ENCODE measurements at regions not wholly inside any gene's neighbourhood (a gene's known extent, or its start where the extent isn't known, plus 50 kb on each side); places are given as distances from the start of the nearest gene placed in this dataset.

DNA sequence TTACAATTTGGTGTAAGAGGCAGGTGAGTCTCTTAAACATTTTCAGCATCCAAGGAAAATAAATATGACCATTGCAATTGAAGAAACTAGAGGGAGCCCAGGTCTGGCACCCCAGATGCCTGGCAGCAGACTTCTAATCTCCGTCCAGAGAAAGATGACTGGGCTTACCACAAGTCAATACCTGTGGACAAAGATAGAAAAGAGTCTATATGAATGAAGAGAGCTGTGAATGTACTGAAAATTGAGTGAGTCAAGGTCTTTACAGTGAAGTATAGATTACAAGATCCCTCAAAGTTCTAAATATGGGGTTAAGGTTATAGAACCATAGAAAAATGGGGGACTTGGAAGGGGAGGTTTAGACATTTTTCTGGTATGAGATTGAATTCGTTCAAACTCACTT is 827.4 kb upstream of the NR2F2 start:
- Histone ChIP-seq H3K9me3 (replicated peaks; ENCODE audit: insufficient read depth, low read length) (no peaks in the 10 kb centered on the region), H3F3A (ENCODE audit: insufficient read depth, low read length) (no peaks in the 10 kb centered on the region), H3K4me1 (ENCODE audit: low read length) (no peaks in the 10 kb centered on the region), H3K79me2 (ENCODE audit: low read length) (no peaks in the 10 kb centered on the region), H3K27ac (ENCODE audit: low read length) (no peak overlapping the region), H3K4me2 (ENCODE audit: low read depth, low read length) (no peak overlapping the region), H3K27me3 (replicated peaks; ENCODE audit: insufficient read depth, low read length) (no peaks in the 10 kb centered on the region), H3K36me3 (replicated peaks; ENCODE audit: insufficient read depth, low read length) (no peaks in the 10 kb centered on the region), H4K20me1 (ENCODE audit: insufficient read depth, low read length) (no peaks in the 10 kb centered on the region), H3K9me2 (replicated peaks; ENCODE audit: insufficient read depth, low read length) (no peaks in the 10 kb centered on the region), H3K4me3 (ENCODE audit: low read length) (no peak overlapping the region), H3K9ac (ENCODE audit: low read length) (no peak overlapping the region), H2AFZ (ENCODE audit: low read length) (no peak overlapping the region)
- no peak for TF ChIP-seq CTCF (IDR thresholded peaks at IDR 0.05; ENCODE audit: low read length)
- TF ChIP-seq EZH2phosphoT487 (IDR thresholded peaks at IDR 0.05; ENCODE audit: low read length), result no peak
- TF ChIP-seq EZH2 (optimal IDR thresholded peaks at IDR 0.05; ENCODE audit: low read depth, low read length), result no peak
- no peak for DNase-seq

DNA sequence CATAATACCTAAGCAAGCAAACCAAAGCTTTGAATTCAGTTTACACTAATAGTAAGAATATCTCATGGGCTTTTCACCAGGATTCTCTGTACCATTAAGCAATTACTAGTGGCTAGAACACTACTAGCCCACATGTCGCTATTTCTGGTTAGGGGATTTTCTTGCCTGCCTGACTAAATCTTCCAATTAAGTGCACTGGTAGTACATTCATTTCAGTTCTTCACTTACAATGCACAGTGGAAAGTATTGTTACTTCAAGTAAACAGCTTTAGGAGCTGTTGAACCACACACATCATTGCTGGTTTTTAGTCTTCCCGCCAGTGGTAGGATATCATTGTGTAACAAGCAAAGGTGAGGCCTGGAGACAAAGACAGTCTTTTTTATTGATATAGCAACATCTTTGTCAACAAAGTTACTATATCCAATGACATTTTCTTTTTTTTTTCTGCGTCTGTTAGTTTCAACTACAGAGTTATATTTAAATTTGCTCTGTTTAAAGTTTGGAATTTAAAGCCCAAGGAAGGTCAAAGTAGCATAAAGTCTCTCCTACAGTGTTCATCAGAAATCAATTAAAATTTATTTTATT is 826.8 kb upstream of the NR2F2 start:
- H3F3A ChIP-seq (ENCODE audit: insufficient read depth, low read length), result no peaks in the 10 kb centered on the region
- no peak overlapping the region for H3K4me3 ChIP-seq (ENCODE audit: low read length)
- no peak overlapping the region for H3K4me2 ChIP-seq (ENCODE audit: low read depth, low read length)
- no peak overlapping the region for H3K27ac ChIP-seq (ENCODE audit: low read length)
- no peaks in the 10 kb centered on the region for H3K9me3 ChIP-seq (replicated peaks; ENCODE audit: insufficient read depth, low read length)
- DNase-seq, result no peak
- H3K36me3 ChIP-seq (replicated peaks; ENCODE audit: insufficient read depth, low read length), result no peaks in the 10 kb centered on the region
- TF ChIP-seq EZH2phosphoT487 (IDR thresholded peaks at IDR 0.05; ENCODE audit: low read length) (no peak), CTCF (IDR thresholded peaks at IDR 0.05; ENCODE audit: low read length) (no peak), EZH2 (optimal IDR thresholded peaks at IDR 0.05; ENCODE audit: low read depth, low read length) (no peak)
- H4K20me1 ChIP-seq (ENCODE audit: insufficient read depth, low read length), result no peaks in the 10 kb centered on the region
- no peak overlapping the region for H3K9ac ChIP-seq (ENCODE audit: low read length)
- no peaks in the 10 kb centered on the region for H3K79me2 ChIP-seq (ENCODE audit: low read length)
- no peaks in the 10 kb centered on the region for H3K9me2 ChIP-seq (replicated peaks; ENCODE audit: insufficient read depth, low read length)
- H3K4me1 ChIP-seq (ENCODE audit: low read length), result no peaks in the 10 kb centered on the region
- no peaks in the 10 kb centered on the region for H3K27me3 ChIP-seq (replicated peaks; ENCODE audit: insufficient read depth, low read length)
- no peak overlapping the region for H2AFZ ChIP-seq (ENCODE audit: low read length)

DNA sequence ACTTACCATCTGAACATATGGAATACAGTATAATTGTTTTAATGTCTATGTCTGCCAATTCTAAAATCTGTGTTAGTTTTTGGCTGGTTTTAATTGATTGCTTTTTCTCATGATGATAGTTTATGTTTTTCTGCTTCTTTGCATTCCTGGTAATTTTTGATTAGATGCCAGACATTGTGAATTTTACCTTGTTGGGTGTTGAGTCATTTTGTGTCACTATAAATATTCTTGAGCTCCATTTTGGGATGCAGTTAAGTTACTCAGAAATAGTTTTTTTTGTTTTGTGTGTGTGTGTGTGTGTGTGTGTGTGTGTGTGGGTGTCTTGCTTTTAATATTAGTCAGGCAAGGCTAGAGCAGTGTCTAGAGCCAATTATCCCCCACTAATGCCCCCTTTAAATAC is 818.8 kb upstream of the NR2F2 start:
- H3K4me3 ChIP-seq (ENCODE audit: low read length), result no peak overlapping the region
- no peaks in the 10 kb centered on the region for H3K79me2 ChIP-seq (ENCODE audit: low read length)
- no peak for DNase-seq
- H3K36me3 ChIP-seq (replicated peaks; ENCODE audit: insufficient read depth, low read length), result no peaks in the 10 kb centered on the region
- no peak overlapping the region for H3K27ac ChIP-seq (ENCODE audit: low read length)
- H3K4me2 ChIP-seq (ENCODE audit: low read depth, low read length), result no peak overlapping the region
- no peaks in the 10 kb centered on the region for H3F3A ChIP-seq (ENCODE audit: insufficient read depth, low read length)
- no peaks in the 10 kb centered on the region for H3K27me3 ChIP-seq (replicated peaks; ENCODE audit: insufficient read depth, low read length)
- H3K9me3 ChIP-seq (replicated peaks; ENCODE audit: insufficient read depth, low read length), result no peaks in the 10 kb centered on the region
- no peak for TF ChIP-seq CTCF (IDR thresholded peaks at IDR 0.05; ENCODE audit: low read length)
- no peak for TF ChIP-seq EZH2 (optimal IDR thresholded peaks at IDR 0.05; ENCODE audit: low read depth, low read length)
- TF ChIP-seq EZH2phosphoT487 (IDR thresholded peaks at IDR 0.05; ENCODE audit: low read length), result no peak
- H3K4me1 ChIP-seq (ENCODE audit: low read length), result no peaks in the 10 kb centered on the region
- no peak overlapping the region for H2AFZ ChIP-seq (ENCODE audit: low read length)
- no peaks in the 10 kb centered on the region for H4K20me1 ChIP-seq (ENCODE audit: insufficient read depth, low read length)
- no peaks in the 10 kb centered on the region for H3K9me2 ChIP-seq (replicated peaks; ENCODE audit: insufficient read depth, low read length)
- no peak overlapping the region for H3K9ac ChIP-seq (ENCODE audit: low read length)

Measured in MM.1S (cell line).